PC-9 (cell line): ENCODE measurements at regions not wholly inside any gene's neighbourhood (a gene's known extent, or its start where the extent isn't known, plus 50 kb on each side); places are given as distances from the start of the nearest gene placed in this dataset.

Source experiments
- EZH2 ChIP-seq: fragments of 200-600 bp; sonication (generic); IDR thresholded peaks from 2 replicates; pipeline ENCODE4 v1.8.0; 2017; ENCODE audit warnings: antibody characterized with exemption, low read depth
- TF ChIP-seq, protein P1 (sequence below): fragments of 200-600 bp; sonication (generic); conservative IDR thresholded peaks from 2 replicates; pipeline ENCODE4 v1.6.1; 2017; ENCODE audit warnings: mixed run types, antibody characterized with exemption, mild to moderate bottlenecking, moderate library complexity

DNA sequence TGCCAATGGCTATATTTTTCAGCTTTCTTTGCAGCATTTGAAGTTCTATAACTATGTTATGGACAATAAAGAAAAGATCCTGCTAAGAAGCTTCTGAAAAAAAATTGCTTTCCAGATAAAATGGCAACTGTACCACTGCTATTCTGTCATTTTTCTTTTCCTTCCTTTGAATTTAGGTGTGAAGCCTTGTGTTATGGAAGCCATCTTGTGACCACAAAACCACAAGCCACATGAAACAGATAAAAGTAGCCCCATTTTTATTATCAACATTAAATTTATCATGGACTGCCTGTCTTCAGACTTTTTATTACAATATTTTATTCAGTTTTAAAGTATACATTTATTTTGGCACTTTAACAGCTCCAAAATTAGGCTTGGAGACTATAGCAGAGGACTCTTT is 289.9 kb upstream of the ACTBL2 start:
- TF ChIP-seq, protein P1, sequence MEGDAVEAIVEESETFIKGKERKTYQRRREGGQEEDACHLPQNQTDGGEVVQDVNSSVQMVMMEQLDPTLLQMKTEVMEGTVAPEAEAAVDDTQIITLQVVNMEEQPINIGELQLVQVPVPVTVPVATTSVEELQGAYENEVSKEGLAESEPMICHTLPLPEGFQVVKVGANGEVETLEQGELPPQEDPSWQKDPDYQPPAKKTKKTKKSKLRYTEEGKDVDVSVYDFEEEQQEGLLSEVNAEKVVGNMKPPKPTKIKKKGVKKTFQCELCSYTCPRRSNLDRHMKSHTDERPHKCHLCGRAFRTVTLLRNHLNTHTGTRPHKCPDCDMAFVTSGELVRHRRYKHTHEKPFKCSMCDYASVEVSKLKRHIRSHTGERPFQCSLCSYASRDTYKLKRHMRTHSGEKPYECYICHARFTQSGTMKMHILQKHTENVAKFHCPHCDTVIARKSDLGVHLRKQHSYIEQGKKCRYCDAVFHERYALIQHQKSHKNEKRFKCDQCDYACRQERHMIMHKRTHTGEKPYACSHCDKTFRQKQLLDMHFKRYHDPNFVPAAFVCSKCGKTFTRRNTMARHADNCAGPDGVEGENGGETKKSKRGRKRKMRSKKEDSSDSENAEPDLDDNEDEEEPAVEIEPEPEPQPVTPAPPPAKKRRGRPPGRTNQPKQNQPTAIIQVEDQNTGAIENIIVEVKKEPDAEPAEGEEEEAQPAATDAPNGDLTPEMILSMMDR, result no peak
- no peak for TF ChIP-seq EZH2
